Keratinocyte (primary cell): ENCODE measurements at regions not wholly inside any gene's neighbourhood (a gene's known extent, or its start where the extent isn't known, plus 50 kb on each side); places are given as distances from the start of the nearest gene placed in this dataset.

Source experiments
- DNase-seq: peaks from one replicate; pipeline ENCODE4 v3.0.0-alpha.2; 2011; ENCODE audit warnings: low read depth, missing footprints, low spot score
- FAIRE-seq: peaks from 2 replicates; lab custom pipeline; 2011; peaks lifted over from hg19 to GRCh38; lab: Jason Lieb, UNC
- H2AFZ ChIP-seq: 2 replicates; pipeline ENCODE4 v1.6.0; 2012; ENCODE audit warnings: low read length, control low read depth, inconsistent platforms; ENCODE audit not compliant: control insufficient read depth
- H3K27ac ChIP-seq: 2 replicates; pipeline ENCODE4 v1.5.1; 2011; ENCODE audit warnings: low read length; ENCODE audit not compliant: control insufficient read depth, insufficient read depth
- H3K27me3 ChIP-seq: 3 replicates; pipeline ENCODE4 v1.6.0; 2011; ENCODE audit warnings: low read length; ENCODE audit not compliant: control insufficient read depth, insufficient read depth; ENCODE audit errors: extremely low read depth
- H3K36me3 ChIP-seq, 2 experiments: 2 replicates in 1 of 2; 3 replicates in 1 of 2; pipeline ENCODE4 v1.5.1; 2011; ENCODE audit warnings: low read length in 2 of 2, mild to moderate bottlenecking in 1 of 2; ENCODE audit not compliant: control insufficient read depth in 2 of 2, insufficient read depth in 2 of 2; ENCODE audit errors: extremely low read depth in 1 of 2
- H3K4me1 ChIP-seq: 3 replicates; pipeline ENCODE4 v1.5.1; 2011; ENCODE audit warnings: low read length; ENCODE audit not compliant: control insufficient read depth, insufficient read depth; ENCODE audit errors: extremely low read depth
- H3K4me2 ChIP-seq: 3 replicates; pipeline ENCODE4 v1.6.0; 2011; ENCODE audit warnings: low read depth, low read length; ENCODE audit not compliant: control insufficient read depth, insufficient read depth; ENCODE audit errors: extremely low read depth
- H3K4me3 ChIP-seq, 3 experiments: fragments of 200-600 bp in 1 of 3; sonication (generic) in 1 of 3; 2 replicates in 2 of 3; 3 replicates in 1 of 3; pipeline ENCODE4 v1.5.1; 2011 to 2016; ENCODE audit warnings: low read length in 3 of 3, mild to moderate bottlenecking in 3 of 3, control low read depth in 2 of 3, inconsistent platforms in 1 of 3, low read depth in 1 of 3, mixed read lengths in 1 of 3, mixed run types in 1 of 3, moderate library complexity in 1 of 3; ENCODE audit not compliant: control insufficient read depth in 2 of 3, insufficient read depth in 2 of 3; ENCODE audit errors: extremely low read depth in 1 of 3
- H3K79me2 ChIP-seq: 2 replicates; pipeline ENCODE4 v1.6.0; 2012; ENCODE audit warnings: low read length; ENCODE audit not compliant: control insufficient read depth, insufficient read depth
- H3K9ac ChIP-seq: 3 replicates; pipeline ENCODE4 v1.6.0; 2011; ENCODE audit warnings: low read length; ENCODE audit not compliant: control insufficient read depth, insufficient read depth; ENCODE audit errors: extremely low read depth
- H3K9me1 ChIP-seq: 3 replicates; pipeline ENCODE4 v1.6.0; 2011; ENCODE audit warnings: low read length; ENCODE audit not compliant: control insufficient read depth, insufficient read depth; ENCODE audit errors: extremely low read depth
- H3K9me3 ChIP-seq: 2 replicates; pipeline ENCODE4 v1.5.1; 2012; ENCODE audit warnings: low read depth, low read length; ENCODE audit not compliant: control insufficient read depth
- H4K20me1 ChIP-seq: 3 replicates; pipeline ENCODE4 v1.6.0; 2011; ENCODE audit warnings: low read length; ENCODE audit not compliant: control insufficient read depth, insufficient read depth; ENCODE audit errors: extremely low read depth
- CTCF ChIP-seq, 3 experiments: IDR thresholded peaks in 1 of 3; conservative IDR thresholded peaks in 1 of 3; optimal IDR thresholded peaks in 1 of 3; 2 replicates in 2 of 3; 3 replicates in 1 of 3; pipeline versions ENCODE3 to v1.5.1; 2011; ENCODE audit warnings: low read length in 3 of 3, mild to moderate bottlenecking in 3 of 3, moderate library complexity in 2 of 3, control low read depth in 1 of 3, inconsistent platforms in 1 of 3; ENCODE audit not compliant: insufficient read depth in 2 of 3; ENCODE audit errors: extremely low read depth in 1 of 3
- EZH2 ChIP-seq: IDR thresholded peaks from one replicate; pipeline ENCODE4 v1.6.1; 2012; ENCODE audit warnings: inconsistent platforms, mild to moderate bottlenecking, low read length, moderate library complexity
- dilution Hi-C: fragments of 300-500 bp; cut with MboI; formaldehyde crosslinking; loops from one replicate; pipeline ENCODE4 v1.7.0; 2020; ENCODE audit warnings: low sequenced_read_pairs; ENCODE audit not compliant: extremely low pct_ligation_motif_present

GRCh38 chr5:3190930-3191329, 404.7 kb upstream of the IRX1 start:
- Histone ChIP-seq H3K79me2 (no peaks in the 10 kb centered on the region), H2AFZ (no peak overlapping the region), H3K9me1 (no peaks in the 10 kb centered on the region), H3K4me2 (no peak overlapping the region), H3K4me3 (no peak overlapping the region), H3K9ac (no peak overlapping the region), H3K4me1 (no peaks in the 10 kb centered on the region), H3K36me3 (no peaks in the 10 kb centered on the region), H3K9me3 (no peaks in the 10 kb centered on the region), H4K20me1 (no peaks in the 10 kb centered on the region), H3K27ac (no peak overlapping the region), H3K27me3 (no peaks in the 10 kb centered on the region)
- TF ChIP-seq CTCF (optimal IDR thresholded peaks at IDR 0.05 in 1 of 3, IDR thresholded peaks at IDR 0.05 in 1 of 3, conservative IDR thresholded peaks at IDR 0.05 in 1 of 3; ENCODE audit: extremely low read depth in 1 of 3, insufficient read depth in 2 of 3, low read length in 3 of 3) (no peak), EZH2 (no peak)
- no peak for FAIRE-seq
- DNase-seq = no peak
- dilution Hi-C loops = no loop called here

- Histone ChIP-seq H3K27me3 (no peaks in the 10 kb centered on the region), H4K20me1 (no peaks in the 10 kb centered on the region), H2AFZ (no peak overlapping the region), H3K79me2 (no peaks in the 10 kb centered on the region), H3K36me3 (no peaks in the 10 kb centered on the region), H3K9ac (no peak overlapping the region), H3K9me1 (no peaks in the 10 kb centered on the region), H3K4me3 (no peak overlapping the region), H3K27ac (no peak overlapping the region), H3K4me2 (no peak overlapping the region), H3K4me1 (no peaks in the 10 kb centered on the region), H3K9me3 (no peaks in the 10 kb centered on the region)
- TF ChIP-seq CTCF (optimal IDR thresholded peaks at IDR 0.05 in 1 of 3, IDR thresholded peaks at IDR 0.05 in 1 of 3, conservative IDR thresholded peaks at IDR 0.05 in 1 of 3; ENCODE audit: extremely low read depth in 1 of 3, insufficient read depth in 2 of 3, low read length in 3 of 3) (no peak), EZH2 (no peak)
- dilution Hi-C loops = no loop called here
- DNase-seq = no peak
- no peak for FAIRE-seq
Measured at GRCh38 chr5:3190433-3190832, 405.2 kb upstream of the IRX1 start.
